OCI-LY1 (cell line): ENCODE measurements at regions not wholly inside any gene's neighbourhood (a gene's known extent, or its start where the extent isn't known, plus 50 kb on each side); places are given as distances from the start of the nearest gene placed in this dataset.

Experiments
- H2AFZ ChIP-seq: fragments of 200-600 bp; sonication (generic), shearing (Covaris generic); 2 replicates; pipeline ENCODE4 v1.6.0; 2014; ENCODE audit warnings: antibody characterized with exemption, mild to moderate bottlenecking, low read length
- H3F3A ChIP-seq: fragments of 200-600 bp; sonication (generic), shearing (Covaris generic); 2 replicates; pipeline ENCODE4 v1.6.0; 2014; ENCODE audit warnings: mild to moderate bottlenecking, antibody characterized with exemption, low read length, moderate library complexity; ENCODE audit not compliant: insufficient read depth
- H3K27ac ChIP-seq: fragments of 200-600 bp; sonication (generic); 2 replicates; pipeline ENCODE4 v1.5.1; 2014; ENCODE audit warnings: low read length, mixed run types, mild to moderate bottlenecking, low read depth; ENCODE audit not compliant: poor library complexity, severe bottlenecking
- H3K27me3 ChIP-seq: fragments of 200-600 bp; sonication (generic); 2 replicates; pipeline ENCODE4 v1.6.0; 2014; ENCODE audit warnings: antibody characterized with exemption, mild to moderate bottlenecking, low read length, moderate library complexity; ENCODE audit not compliant: insufficient read depth
- H3K36me3 ChIP-seq: fragments of 200-600 bp; sonication (generic); 2 replicates; pipeline ENCODE4 v1.6.1; 2014; ENCODE audit warnings: mild to moderate bottlenecking, antibody characterized with exemption, low read length, moderate library complexity, mixed read lengths; ENCODE audit not compliant: insufficient read depth
- H3K4me1 ChIP-seq: fragments of 200-600 bp; sonication (generic); 2 replicates; pipeline ENCODE4 v1.5.1; 2014; ENCODE audit warnings: mild to moderate bottlenecking, low read length, moderate library complexity; ENCODE audit not compliant: insufficient read depth, severe bottlenecking
- H3K4me2 ChIP-seq: fragments of 200-600 bp; sonication (generic), shearing (Covaris generic); 2 replicates; pipeline ENCODE4 v1.6.1; 2014; ENCODE audit warnings: low read length
- H3K4me3 ChIP-seq: fragments of 200-600 bp; sonication (generic); 2 replicates; pipeline ENCODE4 v1.5.1; 2014; ENCODE audit warnings: low read length, low read depth, mild to moderate bottlenecking, mixed read lengths; ENCODE audit not compliant: poor library complexity, severe bottlenecking
- H3K79me2 ChIP-seq: fragments of 200-600 bp; shearing (Covaris generic); 2 replicates; pipeline ENCODE4 v1.6.1; 2016; ENCODE audit warnings: mixed run types, low read length, mixed read lengths; ENCODE audit not compliant: insufficient read depth
- H3K9ac ChIP-seq: fragments of 200-600 bp; sonication (generic), shearing (Covaris generic); 2 replicates; pipeline ENCODE4 v1.6.1; 2014; ENCODE audit warnings: mild to moderate bottlenecking, low read length, mixed read lengths
- H3K9me2 ChIP-seq: fragments of 200-600 bp; sonication (generic), shearing (Covaris generic); 2 replicates; pipeline ENCODE4 v1.6.1; 2014; ENCODE audit warnings: low read depth, mild to moderate bottlenecking, low read length, mixed read lengths
- H3K9me3 ChIP-seq: fragments of 200-600 bp; shearing (Covaris generic); 2 replicates; pipeline ENCODE4 v1.6.1; 2014; ENCODE audit warnings: low read length, mixed read lengths
- H4K20me1 ChIP-seq: fragments of 200-600 bp; sonication (generic), shearing (Covaris generic); 2 replicates; pipeline ENCODE4 v1.6.0; 2016; ENCODE audit warnings: mild to moderate bottlenecking, low read length; ENCODE audit not compliant: insufficient read depth
- EZH2 ChIP-seq: fragments of 200-600 bp; sonication (generic), shearing (Covaris generic); IDR thresholded peaks from 2 replicates; pipeline ENCODE4 v1.8.0; 2017; ENCODE audit warnings: borderline replicate concordance, mixed run types, mild to moderate bottlenecking, antibody characterized with exemption, low read length, moderate library complexity, mixed read lengths
- TF ChIP-seq, protein P1 (sequence below): fragments of 200-600 bp; sonication (generic), shearing (Covaris generic); IDR thresholded peaks from 2 replicates; pipeline ENCODE4 v1.5.1; 2017; ENCODE audit warnings: mild to moderate bottlenecking, antibody characterized with exemption, low read length, moderate library complexity, mixed read lengths

DNA sequence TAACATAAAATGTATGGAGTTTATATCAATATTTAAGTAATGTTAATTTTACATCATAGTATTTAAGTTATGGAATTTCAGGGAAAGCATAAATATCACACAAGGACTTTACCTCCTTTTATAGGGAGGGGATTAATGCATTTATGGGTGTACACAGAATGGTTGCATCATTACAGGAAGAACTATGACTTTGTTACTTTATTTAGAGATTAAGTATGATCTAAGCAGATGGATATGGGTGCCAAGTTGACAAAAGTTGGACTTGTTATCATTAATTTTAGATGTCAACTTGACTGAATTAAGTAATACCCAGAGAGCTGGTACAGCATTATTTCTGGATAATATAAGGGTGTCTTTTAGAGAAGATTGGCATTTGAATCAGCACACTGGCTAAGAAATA is 160.5 kb upstream of the CDH10 start:
- H3K4me3 ChIP-seq = no peak overlapping the region
- no peaks in the 10 kb centered on the region for H3K79me2 ChIP-seq
- H3F3A ChIP-seq = no peaks in the 10 kb centered on the region
- no peaks in the 10 kb centered on the region for H3K27me3 ChIP-seq
- no peak for TF ChIP-seq EZH2
- TF ChIP-seq, protein P1, sequence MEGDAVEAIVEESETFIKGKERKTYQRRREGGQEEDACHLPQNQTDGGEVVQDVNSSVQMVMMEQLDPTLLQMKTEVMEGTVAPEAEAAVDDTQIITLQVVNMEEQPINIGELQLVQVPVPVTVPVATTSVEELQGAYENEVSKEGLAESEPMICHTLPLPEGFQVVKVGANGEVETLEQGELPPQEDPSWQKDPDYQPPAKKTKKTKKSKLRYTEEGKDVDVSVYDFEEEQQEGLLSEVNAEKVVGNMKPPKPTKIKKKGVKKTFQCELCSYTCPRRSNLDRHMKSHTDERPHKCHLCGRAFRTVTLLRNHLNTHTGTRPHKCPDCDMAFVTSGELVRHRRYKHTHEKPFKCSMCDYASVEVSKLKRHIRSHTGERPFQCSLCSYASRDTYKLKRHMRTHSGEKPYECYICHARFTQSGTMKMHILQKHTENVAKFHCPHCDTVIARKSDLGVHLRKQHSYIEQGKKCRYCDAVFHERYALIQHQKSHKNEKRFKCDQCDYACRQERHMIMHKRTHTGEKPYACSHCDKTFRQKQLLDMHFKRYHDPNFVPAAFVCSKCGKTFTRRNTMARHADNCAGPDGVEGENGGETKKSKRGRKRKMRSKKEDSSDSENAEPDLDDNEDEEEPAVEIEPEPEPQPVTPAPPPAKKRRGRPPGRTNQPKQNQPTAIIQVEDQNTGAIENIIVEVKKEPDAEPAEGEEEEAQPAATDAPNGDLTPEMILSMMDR = no peak
- no peak overlapping the region for H3K27ac ChIP-seq
- H3K4me1 ChIP-seq = no peaks in the 10 kb centered on the region
- H4K20me1 ChIP-seq = no peaks in the 10 kb centered on the region
- H3K9me3 ChIP-seq = no peaks in the 10 kb centered on the region
- H2AFZ ChIP-seq = no peak overlapping the region
- no peak overlapping the region for H3K4me2 ChIP-seq
- H3K9ac ChIP-seq = no peak overlapping the region
- no peaks in the 10 kb centered on the region for H3K9me2 ChIP-seq
- H3K36me3 ChIP-seq = no peaks in the 10 kb centered on the region

DNA sequence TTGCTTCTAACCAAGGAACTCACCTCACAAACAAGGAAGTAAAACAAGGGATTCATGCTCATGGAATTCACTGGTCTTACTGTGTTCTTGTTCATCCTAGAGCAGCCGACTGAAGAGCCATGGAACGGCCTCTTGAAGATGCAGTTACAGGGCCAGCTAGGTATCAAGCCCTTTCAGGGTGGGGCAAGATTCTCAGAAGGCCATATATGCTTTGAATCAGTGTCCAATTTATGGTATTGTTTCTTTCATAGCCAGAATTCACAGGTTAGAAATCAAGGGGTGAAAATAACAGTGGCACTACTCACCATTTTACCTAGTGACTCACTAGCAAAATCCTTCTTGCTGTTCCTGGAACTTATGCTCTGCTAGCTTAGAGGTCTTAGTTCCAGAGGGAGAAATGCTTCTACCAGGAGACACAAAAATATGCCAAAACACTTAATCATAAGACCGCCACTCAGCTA is 159.5 kb upstream of the CDH10 start:
- H4K20me1 ChIP-seq = no peaks in the 10 kb centered on the region
- no peaks in the 10 kb centered on the region for H3K4me1 ChIP-seq
- H3F3A ChIP-seq = no peaks in the 10 kb centered on the region
- no peak overlapping the region for H3K9ac ChIP-seq
- no peak overlapping the region for H3K4me3 ChIP-seq
- no peaks in the 10 kb centered on the region for H3K36me3 ChIP-seq
- H3K27ac ChIP-seq = no peak overlapping the region
- no peaks in the 10 kb centered on the region for H3K9me3 ChIP-seq
- H2AFZ ChIP-seq = no peak overlapping the region
- TF ChIP-seq EZH2 = no peak
- TF ChIP-seq, protein P1 = no peak
- H3K9me2 ChIP-seq = no peaks in the 10 kb centered on the region
- H3K27me3 ChIP-seq = no peaks in the 10 kb centered on the region
- H3K79me2 ChIP-seq = no peaks in the 10 kb centered on the region
- no peak overlapping the region for H3K4me2 ChIP-seq

DNA sequence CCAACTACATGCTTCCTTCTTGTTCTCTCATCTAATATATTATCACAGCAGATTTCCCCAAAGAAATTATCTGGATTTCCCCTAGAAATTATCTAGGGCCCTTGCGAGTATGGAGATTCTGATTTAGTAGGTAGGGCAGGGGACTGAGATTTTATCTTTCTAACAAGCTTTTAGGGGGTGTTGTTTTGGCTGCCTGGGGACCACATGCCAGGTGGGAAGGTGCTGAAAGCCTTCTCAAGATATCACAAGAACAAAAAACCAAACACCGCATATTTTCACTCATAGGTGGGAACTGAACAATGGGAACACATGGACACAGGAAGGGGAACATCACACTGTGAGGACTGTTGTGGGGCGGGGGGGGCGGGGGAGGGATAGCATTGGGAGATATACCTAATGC is 146.5 kb upstream of the CDH10 start:
- Histone ChIP-seq H3K9me2 (no peaks in the 10 kb centered on the region), H3K79me2 (no peaks in the 10 kb centered on the region), H3K4me3 (no peak overlapping the region), H3F3A (no peaks in the 10 kb centered on the region), H3K27ac (no peak overlapping the region), H3K36me3 (no peaks in the 10 kb centered on the region), H3K4me1 (no peaks in the 10 kb centered on the region), H4K20me1 (no peaks in the 10 kb centered on the region), H3K9ac (no peak overlapping the region), H3K9me3 (no peaks in the 10 kb centered on the region), H3K27me3 (no peaks in the 10 kb centered on the region), H2AFZ (no peak overlapping the region), H3K4me2 (no peak overlapping the region)
- TF ChIP-seq, protein P1 = no peak
- TF ChIP-seq EZH2 = no peak
